ENCODE measurements at regions not wholly inside any gene's neighbourhood (a gene's known extent, or its start where the extent isn't known, plus 50 kb on each side); places are given as distances from the start of the nearest gene placed in this dataset.

DNA sequence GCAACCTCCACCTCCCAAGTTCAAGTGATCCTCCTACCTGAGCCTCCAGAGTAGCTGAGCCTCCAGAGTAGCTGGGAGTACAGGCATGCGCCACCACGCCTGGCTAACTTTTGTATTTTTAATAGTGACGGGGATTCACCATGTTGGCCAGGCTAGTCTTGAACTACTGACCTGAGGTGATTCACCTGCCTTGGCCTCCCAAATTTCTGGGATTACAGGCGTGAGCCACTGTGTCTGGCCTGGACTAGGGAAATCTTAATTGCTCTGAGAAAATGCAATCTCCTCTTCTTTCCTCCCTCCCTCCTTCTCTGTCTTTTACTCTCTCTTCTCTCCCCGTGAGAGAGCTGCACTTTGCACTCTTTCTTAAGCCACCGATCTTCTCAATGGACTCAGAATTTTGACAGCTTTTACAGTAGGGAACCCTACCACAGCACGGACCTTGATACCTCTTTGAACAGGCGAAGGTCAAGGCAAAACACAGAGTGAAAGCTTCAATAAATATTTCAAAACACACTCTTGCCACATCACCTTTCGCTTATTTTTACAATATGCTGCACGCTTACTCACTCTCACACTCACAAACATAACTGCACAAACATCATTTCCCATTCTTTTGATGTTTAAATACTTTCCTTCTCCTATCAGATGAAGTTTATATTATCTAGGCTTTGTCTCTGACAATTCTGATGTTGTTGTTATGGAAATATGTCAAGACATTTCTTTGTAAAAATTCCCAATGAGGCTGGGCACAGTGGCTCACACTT is 173.4 kb upstream of the NRP1 start:
- no peak overlapping the region for H2BK12ac ChIP-seq (ENCODE audit: low read depth, low read length)
- no peaks in the 10 kb centered on the region for H3K79me1 ChIP-seq (ENCODE audit: low read depth, low read length)
- no peak overlapping the region for H2BK120ac ChIP-seq (replicated peaks; ENCODE audit: low read depth, low read length)
- no peak overlapping the region for H4K8ac ChIP-seq (ENCODE audit: extremely low read depth, insufficient read depth, low read length)
- DNase-seq (ENCODE audit: low read depth in 1 of 2, low spot score in 2 of 2) (no peak), FAIRE-seq (no peak)
- no peak overlapping the region for H3K4me3 ChIP-seq (ENCODE audit: extremely low read depth in 1 of 4, insufficient read depth in 2 of 4, low read depth in 3 of 4, low read length in 4 of 4)
- no peaks in the 10 kb centered on the region for H3K36me3 ChIP-seq (ENCODE audit: control insufficient read depth in 2 of 4, insufficient read depth in 4 of 4, low read length in 3 of 4)
- H3K27ac ChIP-seq (ENCODE audit: low read depth, low read length), result no peak overlapping the region
- no peak overlapping the region for H4K5ac ChIP-seq (ENCODE audit: insufficient read length, low read depth, low read length)
- H3K4me2 ChIP-seq (ENCODE audit: insufficient read depth in 1 of 2, low read depth in 2 of 2, low read length in 2 of 2), result no peak overlapping the region
- H3K14ac ChIP-seq (ENCODE audit: insufficient read length), result no peak overlapping the region
- no peak overlapping the region for H3K9ac ChIP-seq (replicated peaks in 1 of 4; ENCODE audit: extremely low read depth in 1 of 4, low read depth in 3 of 4, low read length in 3 of 4)
- no peak overlapping the region for H2BK15ac ChIP-seq (ENCODE audit: low read length)
- no peak overlapping the region for H2BK5ac ChIP-seq (ENCODE audit: low read depth, low read length)
- POLR2A ChIA-PET (ENCODE audit: partially characterized antibody), result interaction anchor here (1.4 to 1.5 kb wide), 2 partner anchors 22 to 25 kb away, joined by 3 to 4 read pairs; no protein-coding TSS in a partner anchor
- no peak overlapping the region for H2AK5ac ChIP-seq (ENCODE audit: low read depth, low read length)
- no peak overlapping the region for H3K56ac ChIP-seq (replicated peaks; ENCODE audit: insufficient read length, low read depth, low read length)
- CTCF ChIA-PET (ENCODE audit: partially characterized antibody), result no interaction called here
- H3K9me3 ChIP-seq (ENCODE audit: insufficient read depth in 2 of 2, low read depth in 1 of 2, low read length in 1 of 2), result no peaks in the 10 kb centered on the region
- H4K20me1 ChIP-seq (replicated peaks in 1 of 2; ENCODE audit: control insufficient read depth in 1 of 2, insufficient read depth in 2 of 2, low read length in 2 of 2), result no peaks in the 10 kb centered on the region
- H3K23ac ChIP-seq (ENCODE audit: insufficient read length), result no peak overlapping the region
- H2BK20ac ChIP-seq (ENCODE audit: low read length), result no peak overlapping the region
- H4K91ac ChIP-seq (replicated peaks; ENCODE audit: insufficient read length, low read length), result no peak overlapping the region
- peaks cover 0 to 8% (median 3%) of the 10 kb centered on the region in 4 experiments; a peak in 3 of 7 replicates for H3K4me1 ChIP-seq (replicated peaks in 1 of 4; ENCODE audit: control insufficient read depth in 3 of 4, insufficient read depth in 4 of 4, low read length in 3 of 4)
- no peaks in the 10 kb centered on the region for H3K79me2 ChIP-seq (ENCODE audit: control insufficient read depth in 1 of 2, insufficient read depth in 2 of 2, low read length in 2 of 2)
- H3K4ac ChIP-seq (replicated peaks; ENCODE audit: insufficient read length, low read depth, low read length), result no peak overlapping the region
- TF ChIP-seq CBX5 (IDR thresholded peaks at IDR 0.05; ENCODE audit: low read depth, low read length), result no peak
- no peak overlapping the region for H2AFZ ChIP-seq (ENCODE audit: low read length)
- no peaks in the 10 kb centered on the region for H3K27me3 ChIP-seq (replicated peaks in 1 of 4; ENCODE audit: control insufficient read depth in 3 of 4, extremely low read depth in 1 of 4, insufficient read depth in 3 of 4, low read length in 3 of 4)
- no peak overlapping the region for H3K18ac ChIP-seq (ENCODE audit: extremely low read depth, low read length)
- 88 to 100% methylated on average over 1 to 10 of the region's 10 CpGs for WGBS, 2 experiments (ENCODE audit: extremely low coverage in 1 of 2, insufficient coverage in 1 of 2, insufficient read length in 1 of 2, insufficient replicate concordance in 2 of 2, low coverage in 1 of 2, low lambda C conversion rate in 2 of 2, missing lambda C conversion rate in 1 of 2)
- H3K23me2 ChIP-seq (ENCODE audit: low read depth, low read length), result no peaks in the 10 kb centered on the region

Data from H1 (cell line).